ENCODE measurements at regions not wholly inside any gene's neighbourhood (a gene's known extent, or its start where the extent isn't known, plus 50 kb on each side); places are given as distances from the start of the nearest gene placed in this dataset.

GRCh38 chr11:96779030-96779429 is 389.2 kb downstream of the JRKL start:
- in situ Hi-C loops (cut with HindIII; ENCODE audit: low pct_ligation_motif_present, low sequenced_read_pairs), result no loop called here
- TF ChIP-seq, protein P1, sequence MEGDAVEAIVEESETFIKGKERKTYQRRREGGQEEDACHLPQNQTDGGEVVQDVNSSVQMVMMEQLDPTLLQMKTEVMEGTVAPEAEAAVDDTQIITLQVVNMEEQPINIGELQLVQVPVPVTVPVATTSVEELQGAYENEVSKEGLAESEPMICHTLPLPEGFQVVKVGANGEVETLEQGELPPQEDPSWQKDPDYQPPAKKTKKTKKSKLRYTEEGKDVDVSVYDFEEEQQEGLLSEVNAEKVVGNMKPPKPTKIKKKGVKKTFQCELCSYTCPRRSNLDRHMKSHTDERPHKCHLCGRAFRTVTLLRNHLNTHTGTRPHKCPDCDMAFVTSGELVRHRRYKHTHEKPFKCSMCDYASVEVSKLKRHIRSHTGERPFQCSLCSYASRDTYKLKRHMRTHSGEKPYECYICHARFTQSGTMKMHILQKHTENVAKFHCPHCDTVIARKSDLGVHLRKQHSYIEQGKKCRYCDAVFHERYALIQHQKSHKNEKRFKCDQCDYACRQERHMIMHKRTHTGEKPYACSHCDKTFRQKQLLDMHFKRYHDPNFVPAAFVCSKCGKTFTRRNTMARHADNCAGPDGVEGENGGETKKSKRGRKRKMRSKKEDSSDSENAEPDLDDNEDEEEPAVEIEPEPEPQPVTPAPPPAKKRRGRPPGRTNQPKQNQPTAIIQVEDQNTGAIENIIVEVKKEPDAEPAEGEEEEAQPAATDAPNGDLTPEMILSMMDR (IDR thresholded peaks at IDR 0.05; ENCODE audit: low read depth, low read length, missing control alignments), result no peak
- H3K27ac ChIP-seq, result no peak overlapping the region

DNA sequence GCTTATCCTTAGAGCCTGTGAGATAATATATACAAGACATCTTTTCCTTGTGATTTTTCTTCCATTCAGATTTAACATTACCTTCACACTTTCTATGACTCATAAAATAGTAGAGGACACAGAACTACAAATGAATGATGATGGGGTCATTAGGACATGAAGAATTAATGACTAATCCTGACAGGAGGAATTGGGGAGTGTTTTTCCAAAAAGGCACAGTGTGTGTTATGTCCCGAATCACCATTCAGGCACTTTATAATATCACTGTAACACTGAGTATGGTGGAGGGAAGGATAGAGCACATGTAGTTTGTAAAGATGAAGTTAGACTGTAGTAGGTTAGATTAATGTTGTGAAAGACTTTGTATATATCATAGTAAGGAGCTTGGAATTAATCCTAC is 391.3 kb downstream of the JRKL start:
- Histone ChIP-seq H3K36me3 (replicated peaks) (no peaks in the 10 kb centered on the region), H3K27ac (no peak overlapping the region), H3K4me3 (ENCODE audit: low read depth, low read length) (no peak overlapping the region), H3K27me3 (replicated peaks) (no peaks in the 10 kb centered on the region)
- in situ Hi-C loops (cut with HindIII; ENCODE audit: low pct_ligation_motif_present, low sequenced_read_pairs), result no loop called here
- TF ChIP-seq, protein P1 (IDR thresholded peaks at IDR 0.05; ENCODE audit: low read depth, low read length, missing control alignments), result no peak
- DNase-seq, result no peak

More at GRCh38 chr11:96779030-96779429, 389.2 kb downstream of the JRKL start:
- Histone ChIP-seq H3K4me3 (ENCODE audit: low read depth, low read length) (no peak overlapping the region), H3K36me3 (replicated peaks) (no peaks in the 10 kb centered on the region), H3K27me3 (replicated peaks) (no peaks in the 10 kb centered on the region)
- DNase-seq, result no peak

DNA sequence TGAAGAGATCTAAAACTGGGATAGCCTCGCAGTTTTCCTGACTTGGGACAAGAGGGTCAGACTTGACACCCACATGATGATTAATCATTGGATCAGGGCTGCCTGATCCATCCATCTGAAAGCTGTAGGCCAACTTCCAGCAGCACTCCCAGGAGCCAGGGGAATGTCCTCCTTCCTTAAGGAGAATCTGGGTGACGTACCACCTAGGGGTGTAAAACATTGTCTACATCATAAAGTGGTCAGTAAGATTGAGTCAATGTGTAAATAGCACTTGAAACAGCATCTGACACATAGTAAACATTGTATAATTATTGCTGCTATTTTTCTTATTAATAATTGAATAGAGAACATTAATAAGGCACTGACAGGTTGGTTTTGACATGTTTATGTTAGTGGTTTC is 392.8 kb downstream of the JRKL start:
- TF ChIP-seq, protein P1 (IDR thresholded peaks at IDR 0.05; ENCODE audit: low read depth, low read length, missing control alignments), result no peak
- Histone ChIP-seq H3K27me3 (replicated peaks) (no peaks in the 10 kb centered on the region), H3K27ac (no peak overlapping the region), H3K36me3 (replicated peaks) (no peaks in the 10 kb centered on the region), H3K4me3 (ENCODE audit: low read depth, low read length) (no peak overlapping the region)
- in situ Hi-C loops (cut with HindIII; ENCODE audit: low pct_ligation_motif_present, low sequenced_read_pairs), result no loop called here
- no peak for DNase-seq

DNA sequence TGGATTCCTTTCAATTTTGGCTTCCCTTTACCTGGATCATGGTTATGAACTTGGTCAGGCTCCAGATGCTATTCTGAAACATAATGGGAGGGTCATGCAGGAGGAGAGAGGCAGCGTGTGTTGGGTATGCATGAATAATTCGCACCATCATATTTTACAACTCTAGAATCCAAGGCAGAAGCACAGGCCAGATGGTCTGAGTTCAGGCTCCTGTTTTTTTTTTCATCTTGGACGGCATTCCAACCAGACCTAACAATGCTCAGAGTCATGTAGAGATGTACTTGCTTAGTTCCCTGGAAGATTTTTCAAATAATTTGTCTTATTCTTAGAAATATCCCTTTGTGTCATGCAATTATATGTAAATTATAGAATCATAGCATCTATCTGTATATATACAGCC is 393.5 kb downstream of the JRKL start:
- DNase-seq, result no peak
- Histone ChIP-seq H3K27me3 (replicated peaks) (no peaks in the 10 kb centered on the region), H3K27ac (no peak overlapping the region), H3K4me3 (ENCODE audit: low read depth, low read length) (no peak overlapping the region), H3K36me3 (replicated peaks) (no peaks in the 10 kb centered on the region)
- in situ Hi-C loops (cut with HindIII; ENCODE audit: low pct_ligation_motif_present, low sequenced_read_pairs), result no loop called here
- TF ChIP-seq, protein P1 (IDR thresholded peaks at IDR 0.05; ENCODE audit: low read depth, low read length, missing control alignments), result no peak

- Histone ChIP-seq H3K27me3 (replicated peaks) (no peaks in the 10 kb centered on the region), H3K36me3 (replicated peaks) (no peaks in the 10 kb centered on the region), H3K27ac (no peak overlapping the region), H3K4me3 (ENCODE audit: low read depth, low read length) (no peak overlapping the region)
- in situ Hi-C loops (cut with HindIII; ENCODE audit: low pct_ligation_motif_present, low sequenced_read_pairs), result no loop called here
- no peak for DNase-seq
- TF ChIP-seq, protein P1 (IDR thresholded peaks at IDR 0.05; ENCODE audit: low read depth, low read length, missing control alignments), result no peak
Measured at GRCh38 chr11:96785073-96785472, 395.3 kb downstream of the JRKL start.

- Histone ChIP-seq H3K27ac (no peak overlapping the region), H3K4me3 (ENCODE audit: low read depth, low read length) (no peak overlapping the region), H3K36me3 (replicated peaks) (no peaks in the 10 kb centered on the region), H3K27me3 (replicated peaks) (no peaks in the 10 kb centered on the region)
- in situ Hi-C loops (cut with HindIII; ENCODE audit: low pct_ligation_motif_present, low sequenced_read_pairs), result no loop called here
- no peak for DNase-seq
- TF ChIP-seq, protein P1 (IDR thresholded peaks at IDR 0.05; ENCODE audit: low read depth, low read length, missing control alignments), result no peak
Measured at GRCh38 chr11:96794152-96794551, 404.3 kb downstream of the JRKL start.

Data from brain microvascular endothelial cell (primary cell).